GM12801 (cell line): ENCODE measurements at regions not wholly inside any gene's neighbourhood (a gene's known extent, or its start where the extent isn't known, plus 50 kb on each side); places are given as distances from the start of the nearest gene placed in this dataset.

Experiments
- CTCF ChIP-seq: IDR thresholded peaks from one replicate; pipeline ENCODE4 v1.5.1; 2011; ENCODE audit warnings: control low read depth; ENCODE audit not compliant: insufficient read length; ENCODE audit errors: extremely low read depth

GRCh38 chr20:53875452-53875851, 194.9 kb downstream of the BCAS1 start:
- no peak for TF ChIP-seq CTCF

GRCh38 chr20:53874706-53875105, 195.7 kb downstream of the BCAS1 start:
- no peak for TF ChIP-seq CTCF

GRCh38 chr20:53874104-53874503, 196.3 kb downstream of the BCAS1 start:
- TF ChIP-seq CTCF: no peak

GRCh38 chr20:53873230-53873604, 197.2 kb downstream of the BCAS1 start:
- no peak for TF ChIP-seq CTCF

GRCh38 chr20:53872561-53873229, 197.7 kb downstream of the BCAS1 start:
- no peak for TF ChIP-seq CTCF

GRCh38 chr20:53872081-53872541, 198.3 kb downstream of the BCAS1 start:
- TF ChIP-seq CTCF: no peak

GRCh38 chr20:53871541-53871940, 198.9 kb downstream of the BCAS1 start:
- no peak for TF ChIP-seq CTCF
